HUES64 (cell line): ENCODE measurements at regions not wholly inside any gene's neighbourhood (a gene's known extent, or its start where the extent isn't known, plus 50 kb on each side); places are given as distances from the start of the nearest gene placed in this dataset.

Source experiments
- H3K27ac ChIP-seq: 2 replicates; pipeline ENCODE4 v1.7.0; 2013; ENCODE audit warnings: low read depth, low read length, inconsistent platforms
- H3K27me3 ChIP-seq: 2 replicates; pipeline ENCODE4 v1.6.1; 2013; ENCODE audit warnings: mild to moderate bottlenecking, low read length; ENCODE audit not compliant: insufficient read depth
- H3K36me3 ChIP-seq: 2 replicates; pipeline ENCODE4 v1.6.1; 2013; ENCODE audit warnings: mild to moderate bottlenecking, low read length; ENCODE audit not compliant: insufficient read depth
- H3K4me1 ChIP-seq: 2 replicates; pipeline ENCODE4 v1.6.1; 2013; ENCODE audit warnings: mild to moderate bottlenecking, low read length, moderate library complexity; ENCODE audit not compliant: insufficient read depth
- H3K4me3 ChIP-seq: 2 replicates; pipeline ENCODE4 v1.5.1; 2013; ENCODE audit warnings: mild to moderate bottlenecking, low read length, moderate library complexity
- H3K9ac ChIP-seq: 2 replicates; pipeline ENCODE4 v1.6.1; 2013; ENCODE audit warnings: mild to moderate bottlenecking, low read depth, low read length
- H3K9me3 ChIP-seq: 2 replicates; pipeline ENCODE4 v1.6.1; 2013; ENCODE audit warnings: low read depth, low read length; ENCODE audit not compliant: insufficient read depth
- WGBS: fragments of 150-250, 120-280 bp; methylation state at CpG from one replicate; pipeline ENCODE4 v1.1.7; 2013; ENCODE audit warnings: missing lambda C conversion rate; 5-methylcytosine and 5-hydroxymethylcytosine counted together

DNA sequence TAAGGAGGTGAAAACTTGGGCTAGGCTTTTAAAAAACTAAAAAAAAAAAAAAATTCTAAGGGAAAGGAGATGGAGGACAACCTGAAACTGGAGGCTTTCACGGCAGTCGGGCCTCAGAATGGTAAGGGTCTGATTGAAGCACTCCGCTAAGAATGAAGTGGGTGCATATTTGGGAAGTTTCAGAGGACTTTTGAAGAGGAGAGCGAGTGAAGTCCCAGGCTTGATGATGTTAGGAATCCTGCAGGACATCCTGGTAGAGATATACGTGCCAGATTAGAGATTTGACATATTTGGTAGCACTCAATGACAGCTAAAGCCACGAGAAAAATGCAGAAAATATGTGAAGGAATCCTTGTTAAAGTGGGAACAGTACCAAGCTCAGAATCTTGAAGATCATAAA, 186.2 kb downstream of the SNAPC1 start:
- Histone ChIP-seq H3K36me3 (no peaks in the 10 kb centered on the region), H3K27ac (no peak overlapping the region), H3K27me3 (no peaks in the 10 kb centered on the region), H3K4me3 (no peak overlapping the region), H3K4me1 (no peaks in the 10 kb centered on the region), H3K9ac (no peak overlapping the region), H3K9me3 (no peaks in the 10 kb centered on the region)
- 93% methylated on average over 6 of the region's 6 CpGs for WGBS

DNA sequence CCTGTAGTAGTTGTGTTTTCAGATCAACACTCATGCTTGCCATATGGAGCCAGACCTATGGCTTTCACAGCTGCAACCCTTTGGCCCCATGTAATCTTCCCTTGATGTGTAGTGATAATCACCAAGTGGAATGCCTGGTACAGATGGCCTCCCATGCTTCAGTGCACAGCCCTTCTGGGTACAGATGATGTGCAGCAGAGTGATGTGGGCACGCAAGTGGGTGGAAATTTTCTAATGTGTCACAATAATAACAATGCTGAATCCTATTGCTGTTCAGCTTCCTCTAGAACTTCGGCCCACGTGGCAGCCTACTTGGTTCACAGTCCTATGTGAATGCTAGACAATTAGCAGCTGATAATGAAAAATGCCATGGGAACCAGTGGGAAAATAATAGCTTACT, 188.1 kb downstream of the SNAPC1 start:
- WGBS: 88% methylated on average over 3 of the region's 3 CpGs
- H3K36me3 ChIP-seq: no peaks in the 10 kb centered on the region
- H3K27me3 ChIP-seq: no peaks in the 10 kb centered on the region
- H3K9me3 ChIP-seq: no peaks in the 10 kb centered on the region
- no peak overlapping the region for H3K27ac ChIP-seq
- no peak overlapping the region for H3K4me3 ChIP-seq
- no peak overlapping the region for H3K9ac ChIP-seq
- H3K4me1 ChIP-seq: no peaks in the 10 kb centered on the region

- 82% methylated on average over 1 of the region's 1 CpG for WGBS
- H3K27me3 ChIP-seq: no peaks in the 10 kb centered on the region
- no peaks in the 10 kb centered on the region for H3K4me1 ChIP-seq
- H3K9ac ChIP-seq: no peak overlapping the region
- H3K4me3 ChIP-seq: no peak overlapping the region
- peaks cover 3% of the 10 kb centered on the region; the same call in 1 of the 2 replicates for H3K9me3 ChIP-seq
- H3K36me3 ChIP-seq: no peaks in the 10 kb centered on the region
- no peak overlapping the region for H3K27ac ChIP-seq
Observed at GRCh38 chr14:61953602-61954001, 191.4 kb downstream of the SNAPC1 start.

GRCh38 chr14:61954306-61954705, 192.1 kb downstream of the SNAPC1 start:
- Histone ChIP-seq H3K4me1 (no peaks in the 10 kb centered on the region), H3K9ac (no peak overlapping the region), H3K4me3 (no peak overlapping the region), H3K27me3 (no peaks in the 10 kb centered on the region), H3K9me3 (peaks cover 3% of the 10 kb centered on the region; the same call in 1 of the 2 replicates), H3K27ac (no peak overlapping the region), H3K36me3 (no peaks in the 10 kb centered on the region)
- whole genome bisulfite sequencing: 96% methylated on average over 3 of the region's 3 CpGs

DNA sequence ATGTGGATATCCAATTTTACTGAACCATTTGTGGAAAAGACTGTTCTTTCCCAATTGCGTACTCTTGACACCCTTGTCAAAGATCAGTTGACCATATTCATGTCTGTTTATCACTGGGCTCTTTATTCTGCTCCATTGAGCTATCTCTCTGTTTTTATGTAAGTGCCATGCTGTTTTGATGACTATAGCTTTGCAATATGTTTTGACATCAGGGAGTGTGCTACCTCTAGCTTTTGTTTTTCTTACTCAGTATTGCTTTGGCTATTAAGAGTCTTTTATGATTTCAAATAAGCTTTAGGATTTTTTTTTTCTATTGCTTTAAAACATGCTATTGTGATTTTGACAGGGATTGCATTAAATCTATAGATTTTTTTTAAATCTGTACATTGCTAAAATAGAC, 194.3 kb downstream of the SNAPC1 start:
- 100% methylated on average over 1 of the region's 1 CpG for WGBS
- Histone ChIP-seq H3K4me1 (no peaks in the 10 kb centered on the region), H3K27ac (no peak overlapping the region), H3K36me3 (no peaks in the 10 kb centered on the region), H3K4me3 (no peak overlapping the region), H3K27me3 (no peaks in the 10 kb centered on the region), H3K9ac (no peak overlapping the region), H3K9me3 (peaks cover 3% of the 10 kb centered on the region; the same call in 1 of the 2 replicates)

DNA sequence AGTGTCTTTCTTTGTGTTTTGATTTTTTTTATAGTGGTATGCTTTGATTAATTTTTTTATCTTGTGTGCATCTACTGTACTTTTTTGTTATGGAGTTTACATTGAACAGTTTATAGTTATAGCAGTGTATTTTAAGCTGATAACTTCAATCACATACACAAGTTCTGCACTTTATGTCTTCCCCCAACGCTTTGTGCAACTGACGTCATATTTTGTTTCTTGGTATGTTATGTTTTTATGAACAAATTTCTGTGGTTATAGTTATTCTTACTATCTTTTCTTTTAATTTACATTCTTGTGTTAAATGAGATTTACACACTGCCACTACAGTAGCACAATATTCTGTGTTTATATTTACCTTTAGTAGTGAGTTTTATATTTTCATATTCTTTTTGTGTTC, 197.1 kb downstream of the SNAPC1 start:
- peaks cover 3% of the 10 kb centered on the region; the same call in 1 of the 2 replicates for H3K9me3 ChIP-seq
- H3K4me3 ChIP-seq: no peak overlapping the region
- H3K36me3 ChIP-seq: no peaks in the 10 kb centered on the region
- no peak overlapping the region for H3K27ac ChIP-seq
- no peaks in the 10 kb centered on the region for H3K4me1 ChIP-seq
- H3K27me3 ChIP-seq: no peaks in the 10 kb centered on the region
- no peak overlapping the region for H3K9ac ChIP-seq
- WGBS: no CpG with 5 or more reads among the region's 2 CpGs

DNA sequence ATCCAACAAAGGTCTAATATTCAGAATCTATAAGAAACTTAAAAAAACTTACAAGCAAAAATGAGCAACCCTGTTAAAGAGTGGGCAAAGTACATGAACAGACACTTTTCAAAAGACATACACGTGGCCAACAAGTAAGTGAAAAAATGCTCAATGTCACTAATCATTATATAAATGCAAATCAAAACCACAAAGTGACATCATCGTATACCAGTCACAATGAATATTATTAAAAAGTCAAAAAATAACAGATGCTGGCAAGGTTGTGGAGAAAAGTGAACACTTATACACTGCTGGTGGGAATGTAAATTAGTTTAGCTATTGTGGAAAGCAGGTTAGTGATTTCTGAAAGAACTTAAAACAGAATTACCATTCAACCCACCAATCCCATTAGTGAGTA, 199.1 kb downstream of the SNAPC1 start:
- Histone ChIP-seq H3K27me3 (no peaks in the 10 kb centered on the region), H3K4me1 (no peaks in the 10 kb centered on the region)
- 95% methylated on average over 1 of the region's 2 CpGs for WGBS

DNA sequence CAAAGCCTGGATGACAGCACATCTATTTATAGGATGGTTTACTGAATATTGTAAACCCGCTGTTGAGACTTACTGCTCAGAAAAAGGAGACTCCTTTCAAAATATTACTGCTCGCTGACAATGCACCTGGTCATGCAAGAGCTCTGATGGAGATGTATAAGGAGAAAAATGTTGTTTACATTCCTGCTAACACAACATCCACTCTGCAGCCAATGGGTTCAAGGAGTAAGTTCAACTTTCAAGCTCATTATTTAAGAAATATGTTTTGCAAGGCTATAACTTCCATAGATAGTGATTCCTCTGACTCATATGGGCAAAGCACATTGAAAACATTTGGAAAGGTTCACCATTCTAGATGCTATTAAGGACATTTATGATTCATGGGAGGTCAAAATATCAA, 201.7 kb downstream of the SNAPC1 start:
- no peaks in the 10 kb centered on the region for H3K27me3 ChIP-seq
- H3K27ac ChIP-seq: no peak overlapping the region
- WGBS: 100% methylated on average over 2 of the region's 2 CpGs
- H3K4me3 ChIP-seq: no peak overlapping the region
- no peak overlapping the region for H3K9ac ChIP-seq
- H3K9me3 ChIP-seq: no peaks in the 10 kb centered on the region; the same call in 1 of the 2 replicates
- no peaks in the 10 kb centered on the region for H3K36me3 ChIP-seq
- H3K4me1 ChIP-seq: no peaks in the 10 kb centered on the region

More for the DNA sequence above, 199.1 kb downstream of the SNAPC1 start:
- Histone ChIP-seq H3K27ac (no peak overlapping the region), H3K9me3 (peaks cover 1% of the 10 kb centered on the region; the same call in 1 of the 2 replicates), H3K36me3 (no peaks in the 10 kb centered on the region), H3K9ac (no peak overlapping the region), H3K4me3 (no peak overlapping the region)

GRCh38 chr14:61965030-61965745, 203.0 kb downstream of the SNAPC1 start:
- WGBS: 90% methylated on average over 2 of the region's 2 CpGs
- Histone ChIP-seq H3K9me3 (no peaks in the 10 kb centered on the region; the same call in 1 of the 2 replicates), H3K36me3 (no peaks in the 10 kb centered on the region), H3K4me1 (no peaks in the 10 kb centered on the region), H3K27ac (no peak overlapping the region), H3K9ac (no peak overlapping the region), H3K27me3 (no peaks in the 10 kb centered on the region), H3K4me3 (no peak overlapping the region)

- Histone ChIP-seq H3K27ac (no peak overlapping the region), H3K36me3 (no peaks in the 10 kb centered on the region), H3K4me3 (no peak overlapping the region), H3K27me3 (no peaks in the 10 kb centered on the region), H3K4me1 (no peaks in the 10 kb centered on the region), H3K9me3 (no peaks in the 10 kb centered on the region), H3K9ac (no peak overlapping the region)
- 96% methylated on average over 2 of the region's 2 CpGs for WGBS
Observed at GRCh38 chr14:61968207-61968606, 206.0 kb downstream of the SNAPC1 start.

DNA sequence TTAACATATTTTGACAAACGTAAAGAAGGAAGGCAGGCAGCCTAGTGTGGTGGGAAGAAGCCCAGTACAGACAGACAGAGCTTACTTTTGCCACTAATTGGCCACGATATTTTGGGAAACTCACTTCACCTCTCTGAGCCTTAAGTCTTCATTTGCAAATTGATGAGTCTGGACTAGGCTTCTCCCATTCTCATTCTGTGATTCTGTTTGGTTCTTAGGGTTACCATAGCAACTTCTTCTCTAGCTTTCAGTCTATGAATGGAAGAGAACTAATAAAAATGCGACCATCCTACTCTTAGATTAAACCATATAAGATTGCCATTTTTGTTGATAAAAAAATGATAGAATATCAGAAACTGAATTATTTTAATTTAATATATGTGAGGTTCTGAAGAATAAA, 210.5 kb downstream of the SNAPC1 start:
- Histone ChIP-seq H3K27ac (no peak overlapping the region), H3K9me3 (peaks cover 26% of the 10 kb centered on the region), H3K9ac (no peak overlapping the region), H3K4me3 (no peak overlapping the region), H3K27me3 (no peaks in the 10 kb centered on the region), H3K36me3 (no peaks in the 10 kb centered on the region), H3K4me1 (no peaks in the 10 kb centered on the region)
- WGBS: 88% methylated on average over 2 of the region's 3 CpGs

DNA sequence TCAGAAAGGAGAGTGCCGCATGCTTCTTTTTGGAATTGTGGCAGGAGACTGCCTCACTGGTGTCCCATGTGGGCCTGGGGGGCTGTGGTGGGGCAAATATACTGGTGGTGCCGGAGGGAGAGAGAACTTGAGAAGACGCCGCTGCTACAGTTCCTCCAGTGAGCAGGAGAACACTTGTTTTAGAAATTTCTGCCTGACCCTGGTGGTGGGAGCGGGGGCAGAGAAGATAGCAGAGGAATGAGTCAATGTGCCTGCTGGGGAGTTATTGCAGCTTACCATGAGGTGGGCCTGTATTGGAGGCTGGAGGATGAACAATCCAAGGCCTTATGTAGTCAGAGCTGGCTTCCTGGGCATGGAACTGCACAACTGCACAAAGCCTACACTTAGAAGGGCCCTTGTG, 211.8 kb downstream of the SNAPC1 start:
- no peaks in the 10 kb centered on the region for H3K36me3 ChIP-seq
- H3K4me1 ChIP-seq: no peaks in the 10 kb centered on the region
- H3K9me3 ChIP-seq: peaks cover 27% of the 10 kb centered on the region
- 96% methylated on average over 5 of the region's 5 CpGs for WGBS
- H3K27ac ChIP-seq: no peak overlapping the region
- H3K4me3 ChIP-seq: no peak overlapping the region
- no peaks in the 10 kb centered on the region for H3K27me3 ChIP-seq
- no peak overlapping the region for H3K9ac ChIP-seq
